ENCODE measurements at regions not wholly inside any gene's neighbourhood (a gene's known extent, or its start where the extent isn't known, plus 50 kb on each side); places are given as distances from the start of the nearest gene placed in this dataset.

DNA sequence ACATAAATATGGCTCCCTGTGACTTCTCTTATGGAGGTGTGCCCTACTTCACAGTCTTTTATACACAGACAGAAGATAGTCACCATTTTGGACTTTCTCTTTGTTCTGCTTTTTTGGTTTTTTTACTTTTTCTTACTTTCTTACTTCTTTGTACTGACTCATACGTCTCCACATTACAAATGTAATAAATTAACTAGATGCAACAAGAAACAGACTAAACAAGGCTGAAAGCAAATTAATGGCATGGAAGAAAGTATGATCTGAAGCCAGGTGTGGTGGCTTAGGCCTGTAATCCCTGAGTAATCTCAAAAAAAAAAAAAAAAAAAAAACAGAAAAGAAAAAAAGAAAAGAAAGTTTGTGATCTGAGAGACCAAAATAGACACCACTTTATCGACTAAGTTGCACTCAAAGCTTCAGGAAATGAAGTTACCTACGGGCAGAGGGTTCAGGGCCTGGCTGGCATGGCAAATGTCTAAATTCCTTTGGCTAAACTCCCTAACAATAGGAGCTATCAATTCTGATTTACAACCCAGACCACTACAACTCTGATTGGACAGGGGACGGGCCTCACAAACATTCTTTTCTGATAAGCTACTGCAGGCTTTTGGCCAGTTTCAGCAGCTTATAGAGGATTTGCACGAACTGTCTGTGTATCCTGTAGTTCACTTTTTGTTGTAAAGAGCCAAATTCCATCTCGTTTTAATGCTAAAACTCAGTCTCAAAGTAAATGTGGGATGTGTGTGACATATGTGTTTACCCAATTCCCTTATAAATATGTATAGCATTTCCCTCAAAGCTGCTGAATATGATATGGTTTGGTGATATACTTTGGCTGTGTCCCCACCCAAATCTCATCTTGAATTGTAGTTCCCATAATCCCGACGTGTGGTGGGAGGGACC lies 129.1 kb downstream of the SEPTIN14 start:
- TF ChIP-seq CTCF (IDR thresholded peaks at IDR 0.05) (no peak), POLR2A (IDR thresholded peaks at IDR 0.05) (no peak)
- WGBS, 4 donors: 25 to 42% (median 36%) methylated on average over 8 of the region's 8 CpGs
- no peak for DNase-seq
- Histone ChIP-seq H3K4me3 (no peak overlapping the region), H3K4me1 (replicated peaks in 1 of 2) (no peaks in the 10 kb centered on the region), H3K27ac (peak overlapping the region in 1 of 5 donors; percentile 22), H3K9me3 (replicated peaks in 1 of 3) (no peaks in the 10 kb centered on the region), H3K27me3 (no peaks in the 10 kb centered on the region), H3K36me3 (replicated peaks in 1 of 2) (no peaks in the 10 kb centered on the region)
- intact Hi-C loops (cut with DNase I): no loop called here

GRCh38 chr7:55731931-55732330 lies 130.6 kb downstream of the SEPTIN14 start:
- TF ChIP-seq CTCF (IDR thresholded peaks at IDR 0.05): no peak
- no peak for TF ChIP-seq POLR2A (IDR thresholded peaks at IDR 0.05)
- no peaks in the 10 kb centered on the region for H3K27me3 ChIP-seq
- no peaks in the 10 kb centered on the region for H3K4me1 ChIP-seq (replicated peaks in 1 of 2)
- H3K4me3 ChIP-seq: no peak overlapping the region
- intact Hi-C loops (cut with DNase I): no loop called here
- WGBS, 4 donors: 94 to 98% (median 97%) methylated on average over 16 of the region's 16 CpGs
- H3K36me3 ChIP-seq (replicated peaks in 1 of 2): no peaks in the 10 kb centered on the region
- DNase-seq: no peak
- no peaks in the 10 kb centered on the region for H3K9me3 ChIP-seq (replicated peaks in 1 of 3)
- no peak overlapping the region for H3K27ac ChIP-seq

DNA sequence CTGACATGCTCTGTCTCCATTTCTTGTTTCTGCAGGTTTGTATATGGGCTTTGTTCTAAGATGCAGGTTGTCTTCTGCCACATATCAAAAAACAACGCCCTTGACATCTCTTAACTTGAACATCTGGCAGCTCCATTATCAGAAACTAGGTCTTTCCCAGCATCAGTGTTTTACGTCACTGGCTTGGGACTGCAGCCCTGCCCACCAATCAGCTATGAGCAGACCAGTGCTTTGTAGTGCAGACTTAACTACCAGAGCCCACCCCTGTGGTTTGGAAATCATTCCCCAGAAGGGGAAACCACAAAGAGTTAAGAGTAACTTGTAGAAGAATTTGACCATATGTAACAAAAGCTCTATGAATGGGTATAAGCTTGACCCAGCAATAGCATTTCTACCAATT lies 132.4 kb downstream of the SEPTIN14 start:
- 61 to 68% (median 63%) methylated on average over 2 of the region's 2 CpGs for WGBS, 4 donors
- intact Hi-C loops (cut with DNase I): no loop called here
- DNase-seq: no peak

DNA sequence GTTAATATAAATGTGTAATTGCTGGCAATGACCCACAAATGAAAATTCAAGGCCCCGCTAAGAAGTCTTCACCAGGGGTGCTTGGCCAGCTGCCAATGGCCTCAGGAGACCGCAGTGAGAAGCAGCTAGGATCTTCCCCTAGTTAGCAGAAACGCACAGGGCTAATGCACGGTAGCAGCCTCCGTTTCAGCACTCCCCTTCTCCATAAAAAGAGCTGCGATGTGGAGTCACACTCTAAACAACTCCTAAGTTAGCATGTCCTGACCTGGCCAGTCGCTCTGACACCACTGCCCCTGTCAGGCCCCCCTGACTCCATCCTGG lies 139.0 kb downstream of the SEPTIN14 start:
- Histone ChIP-seq H3K36me3 (replicated peaks in 1 of 2) (no peaks in the 10 kb centered on the region), H3K27ac (no peak overlapping the region), H3K27me3 (no peaks in the 10 kb centered on the region), H3K9me3 (replicated peaks in 1 of 3) (no peaks in the 10 kb centered on the region), H3K4me3 (no peak overlapping the region), H3K4me1 (replicated peaks in 1 of 2) (no peaks in the 10 kb centered on the region)
- 12 to 33% (median 29%) methylated on average over 3 to 7 of the region's 7 CpGs for WGBS, 4 donors
- DNase-seq: no peak
- TF ChIP-seq POLR2A (IDR thresholded peaks at IDR 0.05) (no peak), CTCF (IDR thresholded peaks at IDR 0.05) (no peak)
- intact Hi-C loops (cut with DNase I): no loop called here

More for the DNA sequence above, 132.4 kb downstream of the SEPTIN14 start:
- no peak overlapping the region for H3K27ac ChIP-seq
- H3K4me1 ChIP-seq (replicated peaks in 1 of 2): no peaks in the 10 kb centered on the region
- TF ChIP-seq POLR2A (IDR thresholded peaks at IDR 0.05) (no peak), CTCF (IDR thresholded peaks at IDR 0.05) (no peak)
- no peaks in the 10 kb centered on the region for H3K36me3 ChIP-seq (replicated peaks in 1 of 2)
- no peak overlapping the region for H3K4me3 ChIP-seq
- H3K27me3 ChIP-seq: no peaks in the 10 kb centered on the region
- H3K9me3 ChIP-seq (replicated peaks in 1 of 3): no peaks in the 10 kb centered on the region
